AG09319 (cell line): ENCODE measurements at regions not wholly inside any gene's neighbourhood (a gene's known extent, or its start where the extent isn't known, plus 50 kb on each side); places are given as distances from the start of the nearest gene placed in this dataset.
"Not testable (repeated sequence)": the region's sequence is repeated elsewhere in the genome, so short reads cannot be mapped to it uniquely, and the experiment has no call there.

Source experiments
- DNase-seq: peaks from one replicate; pipeline ENCODE4 v3.0.0-alpha.2; 2010; ENCODE audit warnings: low read depth; ENCODE audit errors: extremely low read depth
- TF ChIP-seq, protein P1 (sequence below): IDR thresholded peaks from 2 replicates; pipeline ENCODE4 v1.5.1; 2011; ENCODE audit warnings: low read depth, mild to moderate bottlenecking, inconsistent platforms, low read length, moderate library complexity

DNA sequence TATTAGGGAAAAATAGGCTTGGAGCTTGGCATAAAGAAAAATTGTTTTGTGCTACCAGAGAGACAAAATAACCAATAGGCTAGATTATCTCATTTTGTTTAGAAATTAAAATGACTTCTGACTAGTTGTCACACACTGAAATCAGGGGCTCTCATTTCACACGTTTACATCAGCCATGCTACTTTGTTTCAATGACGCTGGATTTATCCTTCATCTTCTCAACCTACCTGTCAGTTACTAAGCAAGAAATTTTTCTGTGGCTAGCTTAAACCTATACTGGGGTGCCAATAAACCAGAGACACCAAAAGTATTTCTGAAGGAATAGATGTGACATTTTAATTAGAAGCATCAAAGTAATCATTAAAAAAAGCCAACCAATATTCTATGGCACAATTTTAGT lies 518.1 kb upstream of the NR5A2 start:
- TF ChIP-seq, protein P1, sequence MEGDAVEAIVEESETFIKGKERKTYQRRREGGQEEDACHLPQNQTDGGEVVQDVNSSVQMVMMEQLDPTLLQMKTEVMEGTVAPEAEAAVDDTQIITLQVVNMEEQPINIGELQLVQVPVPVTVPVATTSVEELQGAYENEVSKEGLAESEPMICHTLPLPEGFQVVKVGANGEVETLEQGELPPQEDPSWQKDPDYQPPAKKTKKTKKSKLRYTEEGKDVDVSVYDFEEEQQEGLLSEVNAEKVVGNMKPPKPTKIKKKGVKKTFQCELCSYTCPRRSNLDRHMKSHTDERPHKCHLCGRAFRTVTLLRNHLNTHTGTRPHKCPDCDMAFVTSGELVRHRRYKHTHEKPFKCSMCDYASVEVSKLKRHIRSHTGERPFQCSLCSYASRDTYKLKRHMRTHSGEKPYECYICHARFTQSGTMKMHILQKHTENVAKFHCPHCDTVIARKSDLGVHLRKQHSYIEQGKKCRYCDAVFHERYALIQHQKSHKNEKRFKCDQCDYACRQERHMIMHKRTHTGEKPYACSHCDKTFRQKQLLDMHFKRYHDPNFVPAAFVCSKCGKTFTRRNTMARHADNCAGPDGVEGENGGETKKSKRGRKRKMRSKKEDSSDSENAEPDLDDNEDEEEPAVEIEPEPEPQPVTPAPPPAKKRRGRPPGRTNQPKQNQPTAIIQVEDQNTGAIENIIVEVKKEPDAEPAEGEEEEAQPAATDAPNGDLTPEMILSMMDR = no peak
- DNase-seq = no peak

DNA sequence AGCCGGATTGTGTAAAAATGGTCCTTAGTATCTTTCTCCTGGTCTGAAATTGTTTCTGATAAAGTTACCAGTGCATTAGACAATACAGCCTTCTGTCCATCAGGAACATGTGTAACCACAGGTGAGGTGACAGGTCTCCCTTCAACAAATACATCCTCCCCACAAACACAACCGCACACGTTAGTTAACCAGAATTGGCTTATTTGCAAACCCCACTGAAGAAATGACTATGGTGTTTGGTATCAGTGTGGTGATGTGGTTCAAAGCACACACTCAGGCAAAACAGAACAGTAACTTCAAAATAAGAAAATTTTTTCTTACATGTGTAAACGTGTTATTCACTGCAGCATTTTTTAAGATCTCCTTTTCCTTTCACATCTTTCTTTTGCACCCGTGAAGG lies 517.2 kb upstream of the NR5A2 start:
- DNase-seq = no peak
- TF ChIP-seq, protein P1 = no peak

DNA sequence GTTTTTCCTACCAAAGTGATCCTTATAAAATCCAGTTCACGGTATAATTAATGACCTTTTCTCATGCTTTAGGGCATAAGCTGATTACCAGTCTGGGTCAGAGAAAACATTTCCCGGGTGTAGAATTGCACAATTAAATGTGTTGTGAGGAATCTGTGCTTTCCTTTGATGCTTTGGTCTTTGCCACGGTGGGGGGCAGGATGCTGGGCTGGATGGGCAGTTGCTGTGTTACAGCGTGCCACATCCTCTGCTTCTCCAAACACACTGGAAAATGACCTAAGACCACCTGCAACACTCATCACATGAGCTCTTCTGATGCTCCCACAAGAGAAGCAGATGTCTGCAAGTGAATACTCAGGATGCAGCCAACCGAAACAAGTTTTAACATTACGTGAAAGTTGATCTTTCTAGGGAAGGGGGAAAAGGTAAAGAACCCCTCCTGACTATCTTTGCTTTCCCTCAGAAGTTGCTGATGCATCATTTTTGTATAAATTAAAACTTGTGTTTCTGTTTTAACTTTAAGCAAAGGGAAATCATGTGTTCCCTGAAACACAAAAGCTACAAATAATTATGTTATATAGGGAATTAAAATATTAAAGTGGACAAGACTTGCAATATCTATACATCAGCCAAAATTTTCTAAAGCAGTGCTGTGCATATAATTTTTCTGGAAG lies 515.3 kb upstream of the NR5A2 start:
- no peak for DNase-seq
- TF ChIP-seq, protein P1 = no peak

DNA sequence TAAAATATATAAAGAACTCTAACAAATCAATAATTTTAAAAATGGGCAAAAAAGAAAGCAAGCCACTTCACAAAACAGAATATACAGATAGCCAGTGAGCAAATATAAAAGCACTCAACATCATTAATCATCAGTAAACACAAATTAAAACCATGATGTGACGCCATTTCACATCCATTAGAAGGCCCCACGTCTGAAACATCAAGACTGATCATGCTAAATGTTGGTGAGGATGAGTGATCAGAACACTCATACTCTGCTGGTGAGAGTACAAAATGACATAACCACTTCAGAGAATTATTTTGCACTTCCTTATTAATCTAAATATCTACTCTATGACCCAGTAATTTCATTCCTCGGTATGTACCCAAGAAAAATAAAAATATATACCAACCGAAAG lies 512.2 kb upstream of the NR5A2 start:
- TF ChIP-seq, protein P1 = no peak
- no peak for DNase-seq

DNA sequence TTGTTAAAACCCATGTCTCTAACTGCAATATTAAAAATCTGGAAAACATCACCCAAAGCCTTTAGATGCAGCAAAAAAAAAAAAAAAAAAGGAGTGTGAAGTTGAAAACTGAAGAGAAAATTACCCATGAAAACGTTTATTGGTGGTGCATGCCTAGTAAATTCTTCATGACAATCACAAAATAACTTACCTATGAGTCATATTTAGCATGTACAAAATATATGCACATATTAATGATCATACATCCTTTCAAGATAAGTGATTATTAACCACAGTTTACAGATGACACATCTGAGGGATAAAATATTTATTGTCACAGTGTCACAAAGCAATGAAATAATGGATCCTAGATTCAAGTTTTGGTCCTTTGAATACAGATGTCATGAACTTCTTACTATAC lies 505.2 kb upstream of the NR5A2 start:
- TF ChIP-seq, protein P1 = no peak
- DNase-seq = no peak

DNA sequence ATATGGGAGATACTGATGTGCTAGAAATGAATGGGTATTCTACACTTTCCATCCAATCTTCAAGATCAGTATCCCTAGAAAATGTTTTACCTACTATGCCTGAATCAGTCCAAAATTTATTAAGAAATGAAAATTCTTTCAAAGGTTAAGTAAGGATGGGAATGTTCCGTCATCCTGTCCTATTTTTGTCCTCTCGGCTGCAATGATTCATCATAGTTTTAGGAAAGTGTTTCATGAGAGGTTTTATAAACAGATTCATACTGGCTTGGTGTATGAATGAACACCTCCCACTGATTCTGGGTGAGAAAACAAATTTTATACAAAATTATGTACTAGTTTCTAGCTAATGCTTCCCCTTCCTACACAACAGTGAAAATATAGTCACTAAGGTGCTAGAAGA lies 504.6 kb upstream of the NR5A2 start:
- no peak for DNase-seq
- TF ChIP-seq, protein P1 = no peak

DNA sequence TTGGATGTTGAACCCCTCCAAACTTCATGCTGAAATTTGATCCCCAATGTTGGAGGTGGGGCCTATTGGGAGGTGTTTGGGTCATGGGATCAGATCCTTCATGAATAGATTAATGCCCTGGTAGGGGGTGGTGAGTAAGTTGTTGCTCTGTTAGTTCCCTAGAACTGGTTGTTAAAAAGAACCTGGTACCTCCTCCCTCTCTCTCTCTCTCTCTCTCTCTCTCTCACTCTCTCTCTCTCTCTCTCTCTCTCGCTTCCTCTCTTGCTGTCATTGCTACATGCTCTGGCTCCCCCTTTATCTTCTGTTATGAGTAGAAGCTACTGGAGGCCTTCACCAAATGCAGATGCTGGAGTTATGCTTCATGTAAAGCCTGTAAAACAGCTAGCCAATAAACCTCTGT lies 498.2 kb upstream of the NR5A2 start:
- DNase-seq = no peak
- TF ChIP-seq, protein P1 = no peak

DNA sequence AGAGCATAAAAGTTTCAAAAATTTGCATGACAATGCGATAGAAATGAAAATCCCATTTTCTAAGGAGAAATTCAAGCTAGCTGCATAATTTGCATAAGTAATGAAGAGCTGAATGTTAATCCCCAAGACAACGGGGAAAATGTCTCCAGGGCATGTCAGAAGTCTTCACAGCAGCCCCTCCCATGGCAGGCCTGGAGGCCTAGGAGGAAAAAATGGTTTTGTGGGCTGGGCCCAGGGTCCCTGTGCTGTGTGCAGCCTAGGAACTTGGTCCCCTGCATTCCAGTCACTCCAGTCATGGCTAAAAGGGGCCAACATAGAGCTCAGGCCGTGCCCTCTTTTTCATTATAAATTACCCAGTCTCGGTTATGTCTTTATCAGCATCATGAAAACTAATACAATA lies 494.1 kb upstream of the NR5A2 start:
- DNase-seq = not testable (repeated sequence)
